Suprapubic skin (tissue), 3 donors: ENCODE measurements at regions not wholly inside any gene's neighbourhood (a gene's known extent, or its start where the extent isn't known, plus 50 kb on each side); places are given as distances from the start of the nearest gene placed in this dataset.

ENCODE experiments used
- POLR2A ChIP-seq, 2 donors: fragments of 450-650 bp; IDR thresholded peaks; one replicate each; pipeline ENCODE4 v1.6.1; 2017; ENCODE audit warnings: antibody characterized with exemption in 2 of 2, mild to moderate bottlenecking in 2 of 2, moderate library complexity in 2 of 2
- TF ChIP-seq, protein P1 (sequence below), 2 donors: fragments of 200-600 bp in 1 of 2; fragments of 450-650 bp in 1 of 2; sonication (generic) in 1 of 2; IDR thresholded peaks; one replicate each; pipeline ENCODE4 v1.5.1; 2016 to 2019; ENCODE audit warnings: antibody characterized with exemption in 2 of 2, mild to moderate bottlenecking in 1 of 2, moderate library complexity in 1 of 2

GRCh38 chr21:32182449-32182848, 96.4 kb downstream of the MIS18A start:
- TF ChIP-seq, protein P1, sequence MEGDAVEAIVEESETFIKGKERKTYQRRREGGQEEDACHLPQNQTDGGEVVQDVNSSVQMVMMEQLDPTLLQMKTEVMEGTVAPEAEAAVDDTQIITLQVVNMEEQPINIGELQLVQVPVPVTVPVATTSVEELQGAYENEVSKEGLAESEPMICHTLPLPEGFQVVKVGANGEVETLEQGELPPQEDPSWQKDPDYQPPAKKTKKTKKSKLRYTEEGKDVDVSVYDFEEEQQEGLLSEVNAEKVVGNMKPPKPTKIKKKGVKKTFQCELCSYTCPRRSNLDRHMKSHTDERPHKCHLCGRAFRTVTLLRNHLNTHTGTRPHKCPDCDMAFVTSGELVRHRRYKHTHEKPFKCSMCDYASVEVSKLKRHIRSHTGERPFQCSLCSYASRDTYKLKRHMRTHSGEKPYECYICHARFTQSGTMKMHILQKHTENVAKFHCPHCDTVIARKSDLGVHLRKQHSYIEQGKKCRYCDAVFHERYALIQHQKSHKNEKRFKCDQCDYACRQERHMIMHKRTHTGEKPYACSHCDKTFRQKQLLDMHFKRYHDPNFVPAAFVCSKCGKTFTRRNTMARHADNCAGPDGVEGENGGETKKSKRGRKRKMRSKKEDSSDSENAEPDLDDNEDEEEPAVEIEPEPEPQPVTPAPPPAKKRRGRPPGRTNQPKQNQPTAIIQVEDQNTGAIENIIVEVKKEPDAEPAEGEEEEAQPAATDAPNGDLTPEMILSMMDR (IDR thresholded peaks at IDR 0.05), result no peak
- no peak for TF ChIP-seq POLR2A (IDR thresholded peaks at IDR 0.05)
